Chondrocyte (in vitro differentiated cells): ENCODE measurements at regions not wholly inside any gene's neighbourhood (a gene's known extent, or its start where the extent isn't known, plus 50 kb on each side); places are given as distances from the start of the nearest gene placed in this dataset.

Source experiments
- DNase-seq: peaks from one replicate; pipeline ENCODE4 v3.0.0; 2021; ENCODE audit warnings: mixed read lengths, low spot score
- H3K27ac Mint-ChIP-seq: one replicate; pipeline ENCODE4 v1.8.0; 2021; ENCODE audit warnings: mild to moderate bottlenecking, moderate library complexity, mixed read lengths; ENCODE audit not compliant: unreplicated experiment
- H3K27me3 Mint-ChIP-seq: 2 replicates; pipeline ENCODE4 v1.8.0; 2021; ENCODE audit warnings: low read depth, mixed read lengths
- H3K36me3 Mint-ChIP-seq: 2 replicates; pipeline ENCODE4 v1.8.0; 2021; ENCODE audit warnings: low read depth, mixed read lengths
- H3K4me1 Mint-ChIP-seq: 2 replicates; pipeline ENCODE4 v1.8.0; 2021; ENCODE audit warnings: low read depth, mild to moderate bottlenecking, mixed read lengths
- H3K4me3 Mint-ChIP-seq: one replicate; pipeline ENCODE4 v1.8.0; 2021; ENCODE audit warnings: mild to moderate bottlenecking, moderate library complexity, mixed read lengths; ENCODE audit not compliant: unreplicated experiment
- H3K9me3 Mint-ChIP-seq: 2 replicates; pipeline ENCODE4 v1.8.0; 2021; ENCODE audit warnings: low read depth, mixed read lengths
- CTCF ChIP-seq: fragments of 200-600 bp; sonication (generic); IDR thresholded peaks from 2 replicates; pipeline ENCODE4 v1.5.0; 2021; ENCODE audit warnings: antibody characterized with exemption, mild to moderate bottlenecking, moderate library complexity

GRCh38 chr14:59100205-59100604, 88.3 kb upstream of the DAAM1 start:
- TF ChIP-seq CTCF = no peak
- Mint-ChIP-seq H3K36me3 (no peaks in the 10 kb centered on the region), H3K27me3 (no peaks in the 10 kb centered on the region), H3K4me3 (no peak overlapping the region), H3K4me1 (peaks cover 8% of the 10 kb centered on the region), H3K27ac (no peak overlapping the region), H3K9me3 (no peaks in the 10 kb centered on the region)
- no peak for DNase-seq

GRCh38 chr14:59101476-59101875, 87.0 kb upstream of the DAAM1 start:
- Mint-ChIP-seq H3K27me3 (no peaks in the 10 kb centered on the region), H3K36me3 (no peaks in the 10 kb centered on the region), H3K27ac (no peak overlapping the region), H3K4me3 (no peak overlapping the region), H3K9me3 (no peaks in the 10 kb centered on the region), H3K4me1 (peaks cover 8% of the 10 kb centered on the region)
- DNase-seq = no peak
- TF ChIP-seq CTCF = no peak

- no peaks in the 10 kb centered on the region for H3K36me3 Mint-ChIP-seq
- no peak for TF ChIP-seq CTCF
- H3K4me3 Mint-ChIP-seq = no peak overlapping the region
- no peaks in the 10 kb centered on the region for H3K27me3 Mint-ChIP-seq
- H3K9me3 Mint-ChIP-seq = no peaks in the 10 kb centered on the region
- peaks cover 8% of the 10 kb centered on the region for H3K4me1 Mint-ChIP-seq
- peak overlapping the region; percentile 64 for H3K27ac Mint-ChIP-seq
- no peak for DNase-seq
Observed at GRCh38 chr14:59103396-59103795, 85.1 kb upstream of the DAAM1 start.

- Mint-ChIP-seq H3K27me3 (no peaks in the 10 kb centered on the region), H3K9me3 (peaks cover 9% of the 10 kb centered on the region)
Observed at GRCh38 chr14:59107819-59108218, 80.6 kb upstream of the DAAM1 start.

GRCh38 chr14:59116984-59117415, 71.5 kb upstream of the DAAM1 start:
- Mint-ChIP-seq H3K4me1 (peaks cover 4% of the 10 kb centered on the region), H3K36me3 (no peaks in the 10 kb centered on the region), H3K9me3 (peaks cover 3% of the 10 kb centered on the region), H3K27ac (no peak overlapping the region), H3K27me3 (peaks cover 1% of the 10 kb centered on the region), H3K4me3 (no peak overlapping the region)
- no peak for DNase-seq
- TF ChIP-seq CTCF = no peak

More at GRCh38 chr14:59107819-59108218, 80.6 kb upstream of the DAAM1 start:
- Mint-ChIP-seq H3K4me3 (no peak overlapping the region), H3K36me3 (no peaks in the 10 kb centered on the region), H3K4me1 (peaks cover 8% of the 10 kb centered on the region), H3K27ac (no peak overlapping the region)
- no peak for DNase-seq
- no peak for TF ChIP-seq CTCF
